GM12878 (cell line): ENCODE measurements at regions not wholly inside any gene's neighbourhood (a gene's known extent, or its start where the extent isn't known, plus 50 kb on each side); places are given as distances from the start of the nearest gene placed in this dataset.

Experiments
- CTCF ChIP-seq, 3 experiments: IDR thresholded peaks in 2 of 3; conservative IDR thresholded peaks in 1 of 3; 2 replicates each; pipeline ENCODE4 v1.5.1; 2011; ENCODE audit warnings: low read depth in 3 of 3, low read length in 3 of 3, mild to moderate bottlenecking in 3 of 3, control low read depth in 2 of 3, moderate library complexity in 2 of 3, inconsistent platforms in 1 of 3, mixed read lengths in 1 of 3; ENCODE audit not compliant: control insufficient read depth in 2 of 3, insufficient read depth in 1 of 3; ENCODE audit errors: extremely low read depth in 1 of 3
- USF1 ChIP-seq: IDR thresholded peaks from 2 replicates; pipeline ENCODE4 v1.6.1; 2011; ENCODE audit warnings: borderline replicate concordance, low read depth, mild to moderate bottlenecking, moderate library complexity, mixed read lengths, low read length; ENCODE audit not compliant: insufficient read depth; ENCODE audit errors: extremely low read length
- ZSCAN29 ChIP-seq: fragments of 450-650 bp; IDR thresholded peaks from 2 replicates; pipeline ENCODE4 v1.6.1; 2017; ENCODE audit warnings: mild to moderate bottlenecking, moderate library complexity

DNA sequence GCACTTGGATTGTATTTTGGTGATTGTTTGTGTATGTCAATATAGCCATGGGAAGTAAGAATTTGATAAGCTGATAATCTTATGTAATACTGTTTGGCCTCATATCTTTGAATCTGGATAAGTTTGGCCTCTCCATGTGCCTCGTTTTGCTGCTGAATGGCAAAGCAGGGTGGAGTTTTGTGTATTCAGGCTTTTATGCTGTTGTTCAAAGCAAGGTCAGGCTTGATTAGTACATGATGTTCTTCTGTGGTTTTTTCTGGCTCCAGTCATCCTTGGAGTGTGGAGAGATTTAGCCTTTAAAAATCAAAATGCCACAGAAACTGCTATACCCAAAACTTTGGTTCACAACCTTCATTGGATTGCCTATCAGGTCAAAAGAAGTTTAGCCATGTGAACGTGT lies 728.9 kb upstream of the GJE1 start:
- TF ChIP-seq USF1, result no peak
- no peak for TF ChIP-seq ZSCAN29
- no peak for TF ChIP-seq CTCF (IDR thresholded peaks at IDR 0.05 in 2 of 3, conservative IDR thresholded peaks at IDR 0.05 in 1 of 3; ENCODE audit: control insufficient read depth in 2 of 3, extremely low read depth in 1 of 3, insufficient read depth in 1 of 3, low read depth in 3 of 3, low read length in 3 of 3)
